Hippocampal formation (tissue), 2 donors: ENCODE measurements at regions not wholly inside any gene's neighbourhood (a gene's known extent, or its start where the extent isn't known, plus 50 kb on each side); places are given as distances from the start of the nearest gene placed in this dataset.
"Not testable (repeated sequence)": the region's sequence is repeated elsewhere in the genome, so short reads cannot be mapped to it uniquely, and the experiment has no call there.

ENCODE experiments used
- DNase-seq, 2 donors: peaks; one replicate each; lab custom pipeline; 2025; lab: John Stamatoyannopoulos, UW

- DNase-seq = no peak
Measured at GRCh38 chr5:125465703-125466102, 719.3 kb upstream of the ZNF608 start.

- no peak for DNase-seq
Measured at GRCh38 chr5:125467222-125467621, 720.8 kb upstream of the ZNF608 start.

GRCh38 chr5:125470280-125470902 lies 724.0 kb upstream of the ZNF608 start:
- DNase-seq = no peak

GRCh38 chr5:125476901-125477585 lies 730.6 kb upstream of the ZNF608 start:
- no peak for DNase-seq

- no peak for DNase-seq
Measured at GRCh38 chr5:125477586-125477975, 731.1 kb upstream of the ZNF608 start.

GRCh38 chr5:125478599-125478998 lies 732.2 kb upstream of the ZNF608 start:
- DNase-seq = no peak

GRCh38 chr5:125480911-125481310 lies 734.5 kb upstream of the ZNF608 start:
- no peak for DNase-seq

- DNase-seq = no peak
Measured at GRCh38 chr5:125481506-125482465, 735.3 kb upstream of the ZNF608 start.

GRCh38 chr5:125483609-125484008 lies 737.2 kb upstream of the ZNF608 start:
- no peak for DNase-seq

GRCh38 chr5:125484272-125484741 lies 737.9 kb upstream of the ZNF608 start:
- no peak for DNase-seq

- DNase-seq = peak; percentile 75 to 89
Measured at GRCh38 chr5:125484742-125485641, 738.6 kb upstream of the ZNF608 start.

GRCh38 chr5:125485771-125486170 lies 739.3 kb upstream of the ZNF608 start:
- no peak for DNase-seq

- no peak for DNase-seq
Measured at GRCh38 chr5:125486634-125487033, 740.2 kb upstream of the ZNF608 start.

GRCh38 chr5:125487231-125487630 lies 740.8 kb upstream of the ZNF608 start:
- peak; percentile 18 to 71 for DNase-seq

- not testable (repeated sequence) for DNase-seq
Measured at GRCh38 chr5:125487652-125488051, 741.2 kb upstream of the ZNF608 start.

- no peak for DNase-seq
Measured at GRCh38 chr5:125489146-125489545, 742.7 kb upstream of the ZNF608 start.

- no peak for DNase-seq
Measured at GRCh38 chr5:125491986-125492492, 745.6 kb upstream of the ZNF608 start.

- no peak for DNase-seq
Measured at GRCh38 chr5:125492977-125493376, 746.5 kb upstream of the ZNF608 start.

GRCh38 chr5:125496393-125496792 lies 750.0 kb upstream of the ZNF608 start:
- DNase-seq = no peak

GRCh38 chr5:125497651-125498050 lies 751.2 kb upstream of the ZNF608 start:
- DNase-seq = peak in 1 of 2 donors; percentile 20
